ENCODE measurements at regions not wholly inside any gene's neighbourhood (a gene's known extent, or its start where the extent isn't known, plus 50 kb on each side); places are given as distances from the start of the nearest gene placed in this dataset.

DNA sequence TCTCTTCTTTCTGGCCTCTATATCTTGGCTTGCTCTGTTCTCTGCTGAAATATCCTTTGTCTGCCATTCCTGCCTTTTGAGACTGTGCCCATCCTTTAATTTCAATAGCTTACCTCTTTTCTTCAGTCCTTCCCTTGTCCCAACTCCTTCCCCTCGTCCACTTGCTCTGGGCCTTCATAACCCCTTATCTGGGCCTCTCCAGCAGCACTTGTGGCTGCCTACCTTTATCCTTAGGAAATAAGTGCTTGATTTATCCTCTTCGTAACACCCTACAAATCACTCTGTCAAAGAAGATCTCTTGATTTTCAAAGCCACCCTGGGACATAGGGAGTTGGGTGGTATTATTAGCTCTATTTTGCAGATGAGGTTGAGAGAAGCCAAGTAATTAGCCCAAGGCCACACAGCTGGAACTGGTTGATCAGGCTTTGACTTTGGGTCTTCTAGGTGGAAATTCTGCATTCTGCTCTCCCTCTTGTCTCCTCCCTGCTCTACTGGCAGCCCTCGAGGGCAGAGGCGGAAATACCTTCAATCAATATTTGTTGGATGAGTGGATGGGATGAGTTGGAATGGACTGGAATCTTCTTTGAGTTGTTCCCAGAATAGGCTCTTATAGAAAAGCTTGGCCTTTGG, 84.0 kb upstream of the TLE3 start (continued):
- TF ChIP-seq, protein P1, sequence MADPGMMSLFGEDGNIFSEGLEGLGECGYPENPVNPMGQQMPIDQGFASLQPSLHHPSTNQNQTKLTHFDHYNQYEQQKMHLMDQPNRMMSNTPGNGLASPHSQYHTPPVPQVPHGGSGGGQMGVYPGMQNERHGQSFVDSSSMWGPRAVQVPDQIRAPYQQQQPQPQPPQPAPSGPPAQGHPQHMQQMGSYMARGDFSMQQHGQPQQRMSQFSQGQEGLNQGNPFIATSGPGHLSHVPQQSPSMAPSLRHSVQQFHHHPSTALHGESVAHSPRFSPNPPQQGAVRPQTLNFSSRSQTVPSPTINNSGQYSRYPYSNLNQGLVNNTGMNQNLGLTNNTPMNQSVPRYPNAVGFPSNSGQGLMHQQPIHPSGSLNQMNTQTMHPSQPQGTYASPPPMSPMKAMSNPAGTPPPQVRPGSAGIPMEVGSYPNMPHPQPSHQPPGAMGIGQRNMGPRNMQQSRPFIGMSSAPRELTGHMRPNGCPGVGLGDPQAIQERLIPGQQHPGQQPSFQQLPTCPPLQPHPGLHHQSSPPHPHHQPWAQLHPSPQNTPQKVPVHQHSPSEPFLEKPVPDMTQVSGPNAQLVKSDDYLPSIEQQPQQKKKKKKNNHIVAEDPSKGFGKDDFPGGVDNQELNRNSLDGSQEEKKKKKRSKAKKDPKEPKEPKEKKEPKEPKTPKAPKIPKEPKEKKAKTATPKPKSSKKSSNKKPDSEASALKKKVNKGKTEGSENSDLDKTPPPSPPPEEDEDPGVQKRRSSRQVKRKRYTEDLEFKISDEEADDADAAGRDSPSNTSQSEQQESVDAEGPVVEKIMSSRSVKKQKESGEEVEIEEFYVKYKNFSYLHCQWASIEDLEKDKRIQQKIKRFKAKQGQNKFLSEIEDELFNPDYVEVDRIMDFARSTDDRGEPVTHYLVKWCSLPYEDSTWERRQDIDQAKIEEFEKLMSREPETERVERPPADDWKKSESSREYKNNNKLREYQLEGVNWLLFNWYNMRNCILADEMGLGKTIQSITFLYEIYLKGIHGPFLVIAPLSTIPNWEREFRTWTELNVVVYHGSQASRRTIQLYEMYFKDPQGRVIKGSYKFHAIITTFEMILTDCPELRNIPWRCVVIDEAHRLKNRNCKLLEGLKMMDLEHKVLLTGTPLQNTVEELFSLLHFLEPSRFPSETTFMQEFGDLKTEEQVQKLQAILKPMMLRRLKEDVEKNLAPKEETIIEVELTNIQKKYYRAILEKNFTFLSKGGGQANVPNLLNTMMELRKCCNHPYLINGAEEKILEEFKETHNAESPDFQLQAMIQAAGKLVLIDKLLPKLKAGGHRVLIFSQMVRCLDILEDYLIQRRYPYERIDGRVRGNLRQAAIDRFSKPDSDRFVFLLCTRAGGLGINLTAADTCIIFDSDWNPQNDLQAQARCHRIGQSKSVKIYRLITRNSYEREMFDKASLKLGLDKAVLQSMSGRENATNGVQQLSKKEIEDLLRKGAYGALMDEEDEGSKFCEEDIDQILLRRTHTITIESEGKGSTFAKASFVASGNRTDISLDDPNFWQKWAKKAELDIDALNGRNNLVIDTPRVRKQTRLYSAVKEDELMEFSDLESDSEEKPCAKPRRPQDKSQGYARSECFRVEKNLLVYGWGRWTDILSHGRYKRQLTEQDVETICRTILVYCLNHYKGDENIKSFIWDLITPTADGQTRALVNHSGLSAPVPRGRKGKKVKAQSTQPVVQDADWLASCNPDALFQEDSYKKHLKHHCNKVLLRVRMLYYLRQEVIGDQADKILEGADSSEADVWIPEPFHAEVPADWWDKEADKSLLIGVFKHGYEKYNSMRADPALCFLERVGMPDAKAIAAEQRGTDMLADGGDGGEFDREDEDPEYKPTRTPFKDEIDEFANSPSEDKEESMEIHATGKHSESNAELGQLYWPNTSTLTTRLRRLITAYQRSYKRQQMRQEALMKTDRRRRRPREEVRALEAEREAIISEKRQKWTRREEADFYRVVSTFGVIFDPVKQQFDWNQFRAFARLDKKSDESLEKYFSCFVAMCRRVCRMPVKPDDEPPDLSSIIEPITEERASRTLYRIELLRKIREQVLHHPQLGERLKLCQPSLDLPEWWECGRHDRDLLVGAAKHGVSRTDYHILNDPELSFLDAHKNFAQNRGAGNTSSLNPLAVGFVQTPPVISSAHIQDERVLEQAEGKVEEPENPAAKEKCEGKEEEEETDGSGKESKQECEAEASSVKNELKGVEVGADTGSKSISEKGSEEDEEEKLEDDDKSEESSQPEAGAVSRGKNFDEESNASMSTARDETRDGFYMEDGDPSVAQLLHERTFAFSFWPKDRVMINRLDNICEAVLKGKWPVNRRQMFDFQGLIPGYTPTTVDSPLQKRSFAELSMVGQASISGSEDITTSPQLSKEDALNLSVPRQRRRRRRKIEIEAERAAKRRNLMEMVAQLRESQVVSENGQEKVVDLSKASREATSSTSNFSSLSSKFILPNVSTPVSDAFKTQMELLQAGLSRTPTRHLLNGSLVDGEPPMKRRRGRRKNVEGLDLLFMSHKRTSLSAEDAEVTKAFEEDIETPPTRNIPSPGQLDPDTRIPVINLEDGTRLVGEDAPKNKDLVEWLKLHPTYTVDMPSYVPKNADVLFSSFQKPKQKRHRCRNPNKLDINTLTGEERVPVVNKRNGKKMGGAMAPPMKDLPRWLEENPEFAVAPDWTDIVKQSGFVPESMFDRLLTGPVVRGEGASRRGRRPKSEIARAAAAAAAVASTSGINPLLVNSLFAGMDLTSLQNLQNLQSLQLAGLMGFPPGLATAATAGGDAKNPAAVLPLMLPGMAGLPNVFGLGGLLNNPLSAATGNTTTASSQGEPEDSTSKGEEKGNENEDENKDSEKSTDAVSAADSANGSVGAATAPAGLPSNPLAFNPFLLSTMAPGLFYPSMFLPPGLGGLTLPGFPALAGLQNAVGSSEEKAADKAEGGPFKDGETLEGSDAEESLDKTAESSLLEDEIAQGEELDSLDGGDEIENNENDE (IDR thresholded peaks at IDR 0.05; ENCODE audit: insufficient replicate concordance, low read length): no peak
- TF ChIP-seq KDM4A (IDR thresholded peaks at IDR 0.05; ENCODE audit: low read depth, low read length, severe bottlenecking): no peak
- TF ChIP-seq CHD2 (IDR thresholded peaks at IDR 0.05; ENCODE audit: low read length): no peak
- TF ChIP-seq BRCA1 (IDR thresholded peaks at IDR 0.05; ENCODE audit: low read depth, low read length): no peak
- no peak for TF ChIP-seq RXRA (IDR thresholded peaks at IDR 0.05; ENCODE audit: insufficient read depth, low read depth, low read length)
- TF ChIP-seq CREB1 (IDR thresholded peaks at IDR 0.05): no peak
- TF ChIP-seq HDAC6 (IDR thresholded peaks at IDR 0.05; ENCODE audit: low read depth, low read length): no peak
- no peak for TF ChIP-seq CEBPB (IDR thresholded peaks at IDR 0.05; ENCODE audit: low read depth, low read length)
- no peak for TF ChIP-seq TCF12 (IDR thresholded peaks at IDR 0.05; ENCODE audit: low read depth, low read length)

Measured in H1 (cell line).